ENCODE measurements at regions not wholly inside any gene's neighbourhood (a gene's known extent, or its start where the extent isn't known, plus 50 kb on each side); places are given as distances from the start of the nearest gene placed in this dataset.

DNA sequence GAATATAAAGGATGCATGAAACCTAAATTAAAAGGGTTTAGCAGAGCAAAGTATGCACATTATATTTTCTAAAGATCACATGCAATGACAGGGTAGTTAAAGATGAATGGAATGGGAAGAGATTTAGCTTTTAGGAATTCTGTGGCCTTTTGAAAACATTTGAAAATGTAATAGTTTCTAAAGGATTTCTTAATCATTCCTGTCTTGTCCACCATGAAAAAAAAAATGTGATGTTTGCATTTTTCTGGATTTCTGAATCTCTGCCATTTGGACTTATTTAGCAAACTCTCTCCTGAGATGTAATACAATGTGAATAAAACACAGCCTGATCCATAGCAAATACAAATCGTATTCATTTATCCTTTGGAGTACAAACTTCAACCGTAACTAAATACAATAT lies 126.6 kb upstream of the RAB11FIP2 start:
- DNase-seq: no peak

DNA sequence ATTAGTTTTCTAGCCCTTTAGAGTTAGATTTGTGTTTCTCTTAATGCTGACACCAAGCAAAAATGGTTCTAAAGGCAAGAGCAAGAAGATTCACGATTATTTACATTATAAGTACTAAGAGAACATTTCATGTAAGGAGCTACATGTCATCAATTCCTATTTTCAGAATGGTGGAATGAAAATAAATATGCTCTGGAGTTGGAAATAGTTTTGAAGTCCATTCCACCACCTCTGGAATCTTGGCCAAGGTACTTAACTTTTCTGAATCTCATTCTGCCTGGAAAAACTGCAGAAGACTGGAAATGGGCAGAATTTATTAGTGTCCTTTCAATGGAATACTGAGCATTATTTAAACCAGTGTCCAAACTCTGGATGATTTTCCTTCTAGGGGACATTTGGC lies 125.1 kb upstream of the RAB11FIP2 start:
- DNase-seq: no peak

DNA sequence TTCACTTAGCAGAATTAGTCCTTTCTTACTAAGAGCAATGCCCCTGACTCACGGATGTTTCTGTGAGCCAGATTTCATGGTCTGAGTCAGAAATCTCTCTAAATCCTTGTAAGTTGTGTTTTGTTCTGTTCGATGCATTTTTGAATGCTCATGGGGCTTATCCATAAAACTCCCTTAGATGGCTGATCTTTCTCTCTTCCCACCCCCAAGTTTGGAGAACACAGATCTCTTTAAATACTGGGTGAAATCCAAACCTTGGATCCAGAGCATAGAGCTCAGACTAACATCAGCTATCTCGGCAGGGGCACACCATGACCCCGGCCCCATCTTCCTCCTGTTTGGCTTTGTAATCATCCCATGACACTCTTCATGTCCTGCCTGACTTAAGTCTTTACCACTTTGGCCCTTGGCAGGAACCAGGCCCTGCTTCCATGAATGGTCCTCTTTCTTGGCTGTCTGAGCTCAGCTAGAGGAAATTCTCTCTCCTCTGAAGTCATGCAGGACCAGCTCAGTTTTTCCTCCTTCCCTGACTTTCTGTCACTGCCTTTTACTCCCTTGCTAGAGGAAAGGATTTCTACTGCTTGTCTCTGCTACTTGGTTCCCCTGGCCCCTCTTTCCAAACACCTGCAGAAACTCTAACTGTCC lies 120.4 kb upstream of the RAB11FIP2 start:
- no peak for DNase-seq

DNA sequence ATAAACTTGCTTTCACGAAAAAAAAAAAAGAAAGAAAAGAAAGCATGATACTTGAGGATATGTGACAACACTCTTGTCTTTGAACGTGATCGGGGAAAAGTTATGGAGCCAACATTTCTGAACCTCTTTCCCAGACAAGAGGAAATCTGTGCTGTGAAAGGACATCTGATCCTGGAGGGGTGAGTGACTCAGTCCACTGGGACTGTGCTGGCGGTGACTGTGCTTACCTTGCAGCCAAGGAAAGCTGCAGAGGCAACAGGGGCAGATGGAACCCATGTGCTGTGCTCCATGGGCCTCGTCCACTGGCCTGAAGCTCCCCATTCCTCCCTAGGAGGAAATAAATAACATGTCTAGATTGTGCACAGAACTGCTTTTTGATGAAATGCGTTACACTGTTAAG lies 116.5 kb upstream of the RAB11FIP2 start:
- DNase-seq: no peak

DNA sequence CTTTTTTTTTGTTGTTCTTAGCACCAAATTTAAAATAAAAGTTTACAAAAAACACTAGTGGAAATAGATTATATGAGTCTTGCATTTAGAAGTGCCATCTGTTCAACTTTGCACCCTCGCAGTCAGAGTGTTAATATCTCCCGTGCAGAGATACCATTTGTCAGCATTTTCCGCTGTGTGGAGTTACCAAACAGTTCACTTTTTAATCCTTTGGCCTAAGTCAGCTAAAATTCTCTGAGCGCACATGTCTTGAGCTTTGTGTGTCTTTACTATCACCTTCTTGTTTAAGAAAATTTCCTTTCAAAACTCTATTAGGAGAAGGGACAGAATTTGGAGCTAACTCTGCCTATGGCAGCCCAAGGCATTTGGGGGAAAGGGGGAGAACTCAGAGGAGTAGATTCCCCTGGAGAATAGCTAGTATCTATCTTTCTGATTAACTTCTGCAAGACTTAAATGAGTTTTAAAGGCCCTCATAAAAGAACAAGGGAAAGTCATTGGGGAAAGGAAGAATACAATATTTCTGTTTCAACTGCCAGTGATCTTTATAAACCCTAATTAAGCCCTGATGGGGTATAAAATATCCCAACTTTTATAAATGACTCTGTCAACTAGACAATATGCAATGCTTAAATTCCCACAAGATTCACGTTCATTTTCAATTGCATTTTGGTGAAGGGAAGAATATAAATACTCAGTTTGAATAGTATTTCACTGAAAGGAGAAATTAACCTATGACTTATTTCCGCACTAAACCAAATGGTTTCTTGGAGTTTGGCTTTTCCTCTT lies 114.9 kb upstream of the RAB11FIP2 start:
- no peak for DNase-seq

DNA sequence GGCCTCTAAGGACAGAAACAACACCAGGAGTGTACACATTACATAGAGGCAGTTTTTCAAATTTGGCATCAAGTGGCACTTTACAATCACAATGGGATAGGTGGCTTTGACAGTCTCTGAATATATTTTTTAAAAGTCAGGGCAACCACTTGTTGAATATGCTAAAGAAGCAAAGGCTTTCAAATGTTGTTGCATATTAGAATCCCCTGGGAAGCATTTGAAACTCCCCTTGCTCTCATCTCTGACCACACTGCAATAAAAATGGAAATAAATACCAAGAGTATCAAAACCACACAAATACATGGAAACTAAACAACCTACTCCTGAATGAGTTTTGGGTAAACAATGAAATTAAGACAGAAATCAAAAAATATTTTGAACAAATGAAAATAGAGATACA lies 106.5 kb upstream of the RAB11FIP2 start:
- DNase-seq: no peak

DNA sequence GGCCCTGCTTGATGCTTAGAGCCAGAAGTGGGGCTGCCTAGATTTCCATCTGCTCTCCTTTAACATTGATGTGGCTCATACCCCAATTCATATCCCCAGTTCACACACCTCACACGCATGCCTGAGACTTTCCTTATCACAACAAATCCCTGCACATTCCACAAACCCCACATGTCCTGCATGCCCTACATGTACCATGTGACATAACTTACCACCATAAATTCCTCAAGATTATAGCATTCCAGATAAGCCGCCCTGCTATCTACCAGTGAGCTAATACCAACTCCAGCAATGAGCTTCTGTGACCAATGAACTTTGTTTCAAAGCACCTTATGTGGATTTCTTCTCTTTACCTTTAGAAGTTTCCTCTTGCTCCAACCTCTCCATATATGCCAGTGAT lies 104.7 kb upstream of the RAB11FIP2 start:
- DNase-seq: no peak

DNA sequence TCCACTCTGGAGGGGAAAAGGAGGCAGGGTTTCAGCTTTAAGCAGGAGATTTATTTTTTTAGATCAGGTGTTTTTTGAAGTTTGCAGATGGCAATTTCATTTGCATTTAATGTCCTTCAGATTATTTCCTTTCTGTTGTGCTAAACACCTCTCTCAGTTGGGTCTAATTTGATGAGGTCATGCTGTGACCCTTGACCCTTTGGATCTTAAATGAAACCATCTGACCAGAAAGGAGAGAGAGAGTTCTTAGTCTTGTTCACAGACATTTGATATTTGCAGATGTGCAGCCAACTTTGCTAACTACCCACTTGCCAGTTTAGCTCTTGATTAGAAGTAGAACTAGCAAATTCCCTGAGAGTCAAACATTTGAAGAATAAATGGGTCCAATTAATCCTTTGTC lies 101.5 kb upstream of the RAB11FIP2 start:
- no peak for DNase-seq

DNA sequence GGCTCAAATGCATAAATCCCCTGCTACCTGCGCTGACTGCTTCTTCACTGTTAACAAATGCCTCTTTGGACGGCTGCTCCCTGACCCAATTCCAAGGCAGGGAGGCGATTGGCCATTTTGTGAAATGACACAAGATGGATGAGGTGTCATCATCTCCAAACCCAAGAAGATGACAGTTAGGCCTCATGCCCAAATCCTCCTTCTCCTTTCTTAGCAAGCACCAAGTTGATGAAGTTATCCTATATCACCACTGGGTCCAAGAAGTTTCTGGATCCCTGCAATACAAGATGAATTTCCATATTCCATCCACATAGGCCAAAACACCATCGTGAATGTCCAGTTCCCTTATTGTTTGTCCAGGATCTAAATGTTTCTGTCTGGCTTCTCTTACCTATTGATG lies 98.5 kb upstream of the RAB11FIP2 start:
- no peak for DNase-seq

DNA sequence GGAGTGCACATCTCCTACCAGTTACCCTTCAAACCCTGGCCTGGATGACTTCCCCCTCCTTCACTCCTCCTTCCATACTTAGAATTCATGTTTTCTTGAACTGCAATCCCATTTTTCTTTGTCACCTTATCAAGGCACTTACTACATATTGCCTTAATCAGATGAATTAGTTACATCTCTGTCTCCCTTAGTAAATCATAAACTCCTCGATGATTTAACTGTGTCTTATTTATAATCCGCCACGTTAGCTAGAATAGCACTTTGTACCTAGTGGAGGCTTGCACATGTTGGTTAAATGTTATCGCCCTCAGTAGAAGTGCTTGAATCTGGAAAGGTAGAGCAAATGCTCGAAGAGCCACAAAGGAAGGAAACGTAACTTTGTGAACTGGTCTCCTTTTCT lies 94.7 kb upstream of the RAB11FIP2 start:
- DNase-seq: no peak

DNA sequence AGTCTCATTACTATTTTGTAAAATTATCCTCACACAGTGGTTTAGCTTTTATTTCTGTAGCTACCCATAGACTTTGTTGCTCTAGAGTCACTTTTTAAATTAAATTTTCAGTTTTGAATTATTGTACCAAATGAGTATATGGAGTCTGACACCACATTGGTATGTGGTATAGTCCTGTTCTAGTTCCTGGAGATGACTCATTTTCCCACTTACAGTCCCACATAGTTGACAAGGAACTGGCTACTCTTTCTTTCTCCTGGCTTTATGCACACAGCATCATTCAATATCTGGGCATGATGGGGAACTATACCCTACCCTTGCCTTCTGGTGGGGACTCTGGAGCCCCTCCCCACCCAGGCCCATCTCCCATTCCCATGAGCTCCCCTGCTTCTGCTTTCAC lies 92.6 kb upstream of the RAB11FIP2 start:
- DNase-seq: no peak

DNA sequence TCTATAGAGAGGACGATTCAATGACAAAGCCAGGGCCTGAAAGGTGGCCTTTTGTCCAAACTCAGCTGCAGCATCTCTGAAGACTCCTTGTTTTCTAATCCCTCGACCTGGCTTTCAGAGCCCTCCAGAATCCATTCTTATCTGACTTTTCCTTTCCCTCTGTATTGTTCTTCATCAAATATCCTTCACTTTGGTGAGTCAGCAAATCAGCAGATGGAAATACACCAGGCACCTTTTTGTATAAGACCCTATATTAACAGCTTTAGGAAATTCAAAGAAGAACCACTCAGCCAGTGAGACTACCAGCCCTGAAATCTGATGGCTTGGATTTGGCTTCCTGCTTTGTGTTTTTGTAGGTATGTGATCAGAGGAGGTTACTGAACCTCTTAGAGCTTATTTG lies 81.9 kb upstream of the RAB11FIP2 start:
- no peak for DNase-seq

DNA sequence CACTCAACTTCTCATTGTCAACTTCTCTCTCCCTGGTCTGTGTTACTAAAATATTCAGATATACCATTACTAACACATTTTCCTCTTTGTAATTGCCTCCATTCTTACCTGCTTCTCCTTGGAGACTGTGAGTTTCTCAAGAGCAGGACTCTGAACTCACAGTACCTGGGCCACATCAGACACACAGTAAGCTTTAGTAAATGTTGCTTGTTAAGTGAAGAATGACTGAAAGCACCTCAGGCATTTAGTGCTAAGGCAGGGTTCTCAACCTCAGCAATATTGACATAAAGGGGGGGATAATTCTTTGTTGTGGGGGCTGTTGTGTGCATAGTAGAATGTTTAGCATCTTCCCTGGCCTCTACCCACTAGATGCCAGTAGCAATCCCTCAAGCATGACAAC lies 72.0 kb upstream of the RAB11FIP2 start:
- no peak for DNase-seq

DNA sequence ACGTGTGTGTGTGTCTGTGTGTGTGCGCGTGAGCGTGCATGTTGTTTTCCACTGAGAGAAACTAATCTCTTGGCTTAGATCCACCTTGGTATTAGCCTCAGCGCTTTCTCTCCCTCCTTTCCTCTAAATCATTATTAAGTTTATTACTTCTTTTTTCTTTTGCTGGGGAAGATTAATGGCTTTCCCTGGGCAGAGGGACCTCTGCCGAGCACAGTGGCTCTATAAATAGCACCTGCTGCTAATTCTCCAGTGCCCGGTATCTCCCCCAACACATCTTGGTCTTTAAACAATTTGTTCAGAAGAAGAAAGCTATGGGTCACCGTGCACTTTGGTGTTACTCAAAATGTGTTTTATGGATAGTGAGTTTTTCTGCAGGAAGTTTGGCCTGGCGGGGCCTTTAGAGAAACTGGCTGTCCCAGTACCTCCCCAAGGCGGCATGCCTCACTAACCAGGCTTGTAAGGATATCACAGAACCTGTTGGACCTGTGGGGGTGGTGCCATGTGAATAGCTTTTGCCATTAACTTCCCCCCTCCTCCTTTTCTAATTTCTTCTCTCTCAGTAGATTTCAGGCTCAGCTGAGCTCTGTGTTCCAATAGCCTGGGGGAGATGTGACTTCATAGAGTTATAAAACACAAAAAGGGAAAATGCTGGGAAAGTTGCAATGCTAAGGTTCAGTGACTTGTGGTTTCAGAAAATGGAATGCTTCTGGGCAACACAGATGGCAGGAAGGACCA lies 70.1 kb upstream of the RAB11FIP2 start:
- DNase-seq: no peak

DNA sequence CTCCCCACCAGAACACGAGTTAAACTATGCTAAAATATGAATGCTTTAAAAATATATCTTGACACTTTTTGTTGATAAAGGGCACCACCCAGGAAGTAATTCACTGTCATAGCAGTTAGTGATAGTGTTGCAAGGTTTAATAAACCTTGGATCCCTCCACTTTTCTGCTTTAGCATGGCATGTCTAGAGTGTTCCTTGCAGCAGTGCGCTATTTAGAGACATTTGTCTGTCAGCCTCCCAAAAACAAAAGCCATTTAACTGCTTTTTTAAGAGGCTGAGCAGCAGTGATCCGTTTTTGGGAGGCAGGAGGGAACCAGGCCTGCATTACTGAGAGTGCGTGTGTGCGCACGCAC lies 69.6 kb upstream of the RAB11FIP2 start:
- DNase-seq: no peak

DNA sequence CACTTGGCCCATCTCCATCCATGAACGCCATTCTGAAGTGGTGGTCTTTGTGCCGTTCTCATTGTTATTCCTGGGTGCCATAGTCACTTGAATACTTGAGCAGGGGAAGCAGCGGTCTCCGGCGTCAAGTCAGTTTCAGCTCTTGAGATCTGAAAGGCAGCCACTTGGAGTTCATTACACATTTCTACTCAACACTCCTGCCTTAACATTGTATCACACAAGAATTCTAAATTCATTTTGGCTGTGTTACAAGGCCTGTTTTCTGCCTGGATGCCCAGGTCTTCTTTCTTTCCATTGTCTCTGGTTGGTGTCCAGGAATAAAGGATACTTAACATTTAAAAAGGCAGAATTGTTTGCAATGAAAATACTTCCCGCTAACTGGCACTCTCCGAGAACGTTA lies 69.0 kb upstream of the RAB11FIP2 start:
- DNase-seq: no peak

DNA sequence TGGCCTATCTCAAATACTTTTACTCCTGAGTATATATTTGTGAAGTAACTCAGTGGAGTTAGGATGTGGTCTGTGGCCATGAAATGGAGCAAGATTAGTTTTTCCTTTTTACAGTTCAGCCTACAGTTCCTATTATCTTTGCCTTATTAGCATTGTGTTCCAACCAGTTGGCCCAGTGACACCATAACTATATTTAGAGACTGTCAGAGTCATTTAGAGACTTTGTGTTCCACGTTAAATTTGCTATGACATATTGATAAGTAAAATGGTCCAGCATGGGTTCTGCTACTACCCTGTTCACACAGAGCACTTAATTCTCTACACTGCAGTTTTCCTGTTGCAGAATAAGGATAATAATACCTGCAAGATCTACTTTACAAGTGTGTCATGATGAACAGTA lies 68.3 kb upstream of the RAB11FIP2 start:
- DNase-seq: no peak

DNA sequence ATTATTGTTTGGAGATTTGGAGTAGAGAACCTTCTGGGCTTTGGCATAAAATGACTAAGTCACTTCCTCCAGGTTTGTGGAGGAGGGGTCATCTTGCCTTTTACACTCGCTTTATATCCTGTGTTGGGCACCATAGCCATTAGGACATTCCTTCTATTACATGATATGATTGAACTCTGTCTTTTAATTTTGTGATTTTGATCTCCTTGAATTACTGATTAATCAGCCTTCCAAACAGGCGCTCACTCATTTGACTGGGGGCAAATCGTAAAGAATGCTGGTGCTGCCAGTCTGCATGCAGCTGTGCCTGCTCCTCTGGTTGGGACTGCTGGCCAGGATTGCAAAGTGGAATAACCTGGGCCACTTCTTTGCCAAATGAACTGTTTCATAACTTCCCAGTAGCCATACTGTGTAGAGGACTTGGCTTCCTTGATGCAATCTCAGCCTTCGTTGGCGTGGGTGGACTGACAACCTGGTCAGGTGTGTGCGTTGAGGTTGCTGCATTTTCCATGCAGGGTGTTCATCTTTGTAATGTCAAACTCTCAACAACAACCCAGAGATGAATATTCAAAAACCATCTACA lies 65.9 kb upstream of the RAB11FIP2 start:
- DNase-seq: no peak

DNA sequence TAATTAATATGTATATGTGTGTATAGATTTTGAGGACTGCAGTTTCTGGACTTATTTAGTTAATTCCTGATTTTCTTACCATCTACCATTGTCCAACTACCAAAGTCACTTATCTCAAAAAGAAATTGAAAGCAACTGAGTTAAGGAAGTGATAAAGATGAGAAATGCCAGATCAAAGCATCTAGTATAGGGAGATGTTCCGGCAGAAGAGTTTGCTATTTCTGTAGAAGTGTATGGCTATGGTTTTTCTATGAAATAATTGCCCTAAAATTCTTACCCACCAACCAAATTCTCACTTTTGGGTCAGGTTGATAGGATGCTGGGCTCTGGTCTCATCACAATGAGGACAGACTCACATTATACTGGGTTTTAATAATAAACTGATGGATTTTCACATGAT lies 64.0 kb upstream of the RAB11FIP2 start:
- DNase-seq: no peak

DNA sequence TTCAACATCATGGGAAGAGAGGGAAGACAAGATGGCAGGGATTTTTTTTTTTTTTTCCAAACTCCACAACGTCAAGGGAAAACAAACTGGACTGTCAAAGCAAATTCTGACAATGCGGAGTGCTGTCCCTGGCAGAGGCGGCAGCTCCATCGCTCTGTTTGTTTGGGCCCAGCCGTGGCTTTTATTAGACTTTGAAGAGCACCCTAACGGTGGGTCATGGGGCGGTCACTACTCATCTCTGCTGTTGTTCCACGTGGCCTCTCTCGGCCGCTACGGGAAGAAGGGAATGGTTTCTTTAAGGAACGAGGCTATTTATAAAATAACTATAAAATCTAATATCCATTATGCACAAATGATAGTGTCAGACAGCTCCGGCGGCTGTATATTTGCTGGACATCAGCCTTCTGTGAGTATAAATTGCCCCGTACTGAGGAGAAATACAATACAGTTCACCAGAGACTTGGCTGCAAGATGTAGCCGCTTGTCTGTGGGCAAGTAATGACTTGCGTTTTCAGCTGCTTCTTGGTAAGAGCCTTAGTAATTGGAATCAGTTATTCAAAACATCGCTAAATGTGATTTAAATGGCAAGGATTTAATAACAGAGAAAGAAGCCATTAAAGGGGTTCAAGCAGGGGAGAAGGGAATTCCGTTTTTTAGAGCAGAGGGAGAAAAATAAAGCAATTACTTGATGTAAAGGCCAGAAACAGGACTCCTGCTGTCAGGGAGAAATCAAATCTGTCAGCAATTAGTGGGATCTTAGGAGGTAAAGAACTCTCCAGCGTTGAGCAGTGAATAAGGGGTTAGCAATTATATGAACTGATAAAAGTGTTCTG lies 61.7 kb upstream of the RAB11FIP2 start:
- no peak for DNase-seq

DNA sequence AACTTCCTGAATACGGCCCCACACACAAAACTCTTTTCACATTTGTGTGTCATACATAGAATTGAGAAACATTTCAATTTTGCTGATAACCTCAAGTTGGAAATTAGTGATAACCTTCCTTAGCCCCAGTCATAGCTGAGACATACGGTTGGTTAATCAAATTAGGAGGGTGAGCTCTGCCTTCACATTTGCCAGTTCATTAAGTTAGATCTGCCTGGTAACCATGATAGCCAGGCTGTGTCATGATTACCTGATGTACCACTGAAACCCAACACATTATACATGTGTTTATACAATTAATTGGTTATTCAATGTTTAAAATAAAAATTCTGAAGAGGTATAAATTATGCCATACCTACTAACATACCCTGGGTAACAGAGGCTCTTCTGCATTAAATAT lies 60.8 kb upstream of the RAB11FIP2 start:
- no peak for DNase-seq

DNA sequence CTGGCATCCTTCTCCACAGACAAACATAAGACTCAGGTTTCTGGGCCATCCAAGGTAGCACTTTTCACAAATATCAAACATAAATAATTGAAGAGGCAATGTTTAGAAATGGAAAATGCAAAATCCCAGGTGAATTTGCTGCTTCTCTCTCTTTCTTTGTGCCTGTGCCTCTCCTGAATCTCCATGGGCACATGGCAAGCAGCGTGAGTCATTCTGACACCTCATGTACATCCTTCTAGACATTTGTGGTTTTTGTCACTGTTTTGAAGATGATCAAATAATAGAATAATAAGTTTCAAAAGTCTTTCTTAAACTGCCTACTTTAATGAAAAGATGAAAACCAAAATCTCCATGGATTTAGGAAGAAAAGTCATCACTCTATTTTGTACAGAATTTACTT lies 60.3 kb upstream of the RAB11FIP2 start:
- no peak for DNase-seq

DNA sequence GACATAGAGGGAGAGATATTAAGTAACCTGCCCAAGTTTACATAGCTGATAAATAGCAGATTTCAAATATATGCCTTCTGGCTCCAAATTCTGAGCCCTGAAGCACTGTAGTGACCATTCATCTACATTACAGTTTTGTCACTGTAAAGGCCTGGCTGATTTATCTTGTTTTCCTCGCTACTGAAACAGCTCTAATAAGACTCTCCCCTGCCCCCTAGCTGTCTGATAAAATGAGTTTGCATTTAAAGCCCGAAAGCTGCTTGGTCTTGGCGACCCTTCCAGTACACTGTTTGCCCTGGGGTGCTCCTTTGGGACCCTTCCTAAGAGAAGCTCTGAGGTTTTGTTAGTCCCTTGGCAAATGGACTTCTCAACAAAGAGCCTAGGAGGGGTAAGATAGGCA lies 59.7 kb upstream of the RAB11FIP2 start:
- no peak for DNase-seq

Data from stimulated activated CD4-positive, alpha-beta T cell treated with anti-CD3 and anti-CD28 coated beads, Interleukin-15, amount 100 ng/mL, for 24 hours (primary cell).